Liver (tissue), 8 donors: ENCODE measurements at regions not wholly inside any gene's neighbourhood (a gene's known extent, or its start where the extent isn't known, plus 50 kb on each side); places are given as distances from the start of the nearest gene placed in this dataset.

Experiments
- DNase-seq: peaks from one replicate; pipeline ENCODE4 v3.0.0-alpha.2; 2017; ENCODE audit warnings: low spot score
- H3K27ac ChIP-seq, 2 donors: one replicate each; pipeline ENCODE4 v1.7.0; 2013; ENCODE audit warnings: inconsistent platforms in 2 of 2, low read length in 2 of 2, control low read depth in 1 of 2, low read depth in 1 of 2, mild to moderate bottlenecking in 1 of 2
- H3K27me3 ChIP-seq, 4 donors: one replicate each; pipeline versions ENCODE4 v1.6.1 to v1.7.0; 2013; ENCODE audit warnings: low read length in 3 of 4, inconsistent platforms in 1 of 4, mild to moderate bottlenecking in 1 of 4, moderate library complexity in 1 of 4; ENCODE audit not compliant: control insufficient read depth in 4 of 4, insufficient read depth in 4 of 4
- H3K36me3 ChIP-seq, 4 donors: one replicate each; pipeline versions ENCODE4 v1.6.1 to v1.7.0; 2013; ENCODE audit warnings: low read length in 3 of 4, mild to moderate bottlenecking in 3 of 4, low read depth in 1 of 4, moderate library complexity in 1 of 4; ENCODE audit not compliant: control insufficient read depth in 4 of 4, insufficient read depth in 3 of 4
- H3K4me1 ChIP-seq, 4 donors: one replicate each; pipeline versions ENCODE4 v1.6.1 to v1.7.0; 2013; ENCODE audit warnings: low read length in 3 of 4, mild to moderate bottlenecking in 3 of 4, moderate library complexity in 1 of 4; ENCODE audit not compliant: control insufficient read depth in 4 of 4, insufficient read depth in 4 of 4
- H3K4me3 ChIP-seq, 3 donors: one replicate each; pipeline versions ENCODE4 v1.6.1 to v1.7.0; 2013; ENCODE audit warnings: low read length in 3 of 3, control low read depth in 1 of 3, low read depth in 1 of 3, mild to moderate bottlenecking in 1 of 3
- H3K9ac ChIP-seq, 2 donors: one replicate each; pipeline ENCODE4 v1.7.0; 2013; ENCODE audit warnings: low read length in 2 of 2, mild to moderate bottlenecking in 2 of 2, moderate library complexity in 2 of 2, control low read depth in 1 of 2, low read depth in 1 of 2
- H3K9me3 ChIP-seq, 4 donors: one replicate each; pipeline versions ENCODE4 v1.6.1 to v1.7.0; 2013; ENCODE audit warnings: low read length in 3 of 4; ENCODE audit not compliant: control insufficient read depth in 4 of 4
- ATF3 ChIP-seq: IDR thresholded peaks from 2 replicates; pipeline ENCODE4 v1.6.1; 2016; ENCODE audit warnings: antibody characterized with exemption
- CTCF ChIP-seq: fragments of 150-350 bp; IDR thresholded peaks from 2 replicates; pipeline ENCODE4 v1.5.1; 2017; ENCODE audit warnings: improper control_type of control experiment, low read depth, low read length; ENCODE audit not compliant: missing input control
- FOXA2 ChIP-seq: IDR thresholded peaks from 2 replicates; pipeline ENCODE4 v1.6.1; 2016; ENCODE audit warnings: antibody characterized with exemption
- GABPA ChIP-seq, 2 donors: IDR thresholded peaks in 1 of 2; conservative IDR thresholded peaks in 1 of 2; 2 replicates each; pipeline ENCODE4 v1.6.1; 2016; ENCODE audit warnings: antibody characterized with exemption in 2 of 2, mild to moderate bottlenecking in 1 of 2, moderate library complexity in 1 of 2
- HNF4A ChIP-seq, 2 donors: conservative IDR thresholded peaks; 2 replicates each; pipeline ENCODE4 v1.6.1; 2016; ENCODE audit warnings: antibody characterized with exemption in 2 of 2, mild to moderate bottlenecking in 2 of 2
- JUND ChIP-seq, 2 donors: IDR thresholded peaks; 2 replicates each; pipeline ENCODE4 v1.6.1; 2016; ENCODE audit warnings: antibody characterized with exemption in 2 of 2
- MAX ChIP-seq: IDR thresholded peaks from 2 replicates; pipeline ENCODE4 v1.6.1; 2016; ENCODE audit warnings: antibody characterized with exemption
- NR2F2 ChIP-seq: IDR thresholded peaks from 2 replicates; pipeline ENCODE4 v1.6.1; 2016; ENCODE audit warnings: antibody characterized with exemption
- RAD21 ChIP-seq, 2 donors: IDR thresholded peaks; 2 replicates each; pipeline ENCODE4 v1.6.1; 2016; ENCODE audit warnings: antibody characterized with exemption in 2 of 2, mild to moderate bottlenecking in 2 of 2
- RXRA ChIP-seq, 2 donors: IDR thresholded peaks; 2 replicates each; pipeline ENCODE4 v1.6.1; 2017 to 2018; ENCODE audit warnings: antibody characterized with exemption in 2 of 2, mild to moderate bottlenecking in 1 of 2
- SP1 ChIP-seq: IDR thresholded peaks from 2 replicates; pipeline ENCODE4 v1.6.1; 2018; ENCODE audit warnings: antibody characterized with exemption, mild to moderate bottlenecking
- TAF1 ChIP-seq: conservative IDR thresholded peaks from 2 replicates; pipeline ENCODE4 v1.6.1; 2016; ENCODE audit warnings: antibody characterized with exemption, mild to moderate bottlenecking
- YY1 ChIP-seq: IDR thresholded peaks from 2 replicates; pipeline ENCODE4 v1.6.1; 2016; ENCODE audit warnings: antibody characterized with exemption, mild to moderate bottlenecking
- ZBTB33 ChIP-seq: IDR thresholded peaks from 2 replicates; pipeline ENCODE4 v1.6.1; 2016; ENCODE audit warnings: antibody characterized with exemption
- WGBS: extraction: QIAGEN DNeasy Blood & Tissue Kit; methylation state at CpG from one replicate; pipeline ENCODE4 v1.1.7; 2013; 5-methylcytosine and 5-hydroxymethylcytosine counted together
- donor health status: healthy.
- donor health status: healthy.
- donor health status: healthy.
- donor health status: healthy.
- donor health status: healthy.

- no peak overlapping the region for H3K27ac ChIP-seq
- H3K9ac ChIP-seq: no peak overlapping the region
- TF ChIP-seq ATF3: no peak
- TF ChIP-seq GABPA (IDR thresholded peaks at IDR 0.05 in 1 of 2, conservative IDR thresholded peaks at IDR 0.05 in 1 of 2): no peak
- no peak for TF ChIP-seq HNF4A (conservative IDR thresholded peaks at IDR 0.05)
- TF ChIP-seq JUND (IDR thresholded peaks at IDR 0.05): no peak
- no peak for TF ChIP-seq SP1
- no peak for TF ChIP-seq ZBTB33
- TF ChIP-seq CTCF: no peak
- TF ChIP-seq RAD21 (IDR thresholded peaks at IDR 0.05): no peak
- no peak for TF ChIP-seq MAX
- no peak for TF ChIP-seq RXRA (IDR thresholded peaks at IDR 0.05)
- no peak for TF ChIP-seq YY1
- H3K36me3 ChIP-seq: no peaks in the 10 kb centered on the region
- H3K4me1 ChIP-seq: no peaks in the 10 kb centered on the region
- DNase-seq: peak; percentile 21
- 87% methylated on average over 2 of the region's 2 CpGs for WGBS
- H3K9me3 ChIP-seq: no peaks in the 10 kb centered on the region
- no peaks in the 10 kb centered on the region for H3K27me3 ChIP-seq
- H3K4me3 ChIP-seq: no peak overlapping the region
Measured at GRCh38 chr9:113781381-113781780, 94.7 kb upstream of the ZNF618 start.

- DNase-seq: no peak
- WGBS: 86% methylated on average over 7 of the region's 7 CpGs
Measured at GRCh38 chr9:113781896-113782295, 94.2 kb upstream of the ZNF618 start.

More at GRCh38 chr9:113781896-113782295, 94.2 kb upstream of the ZNF618 start:
- H3K36me3 ChIP-seq: no peaks in the 10 kb centered on the region
- H3K9me3 ChIP-seq: no peaks in the 10 kb centered on the region
- H3K27me3 ChIP-seq: no peaks in the 10 kb centered on the region
- no peaks in the 10 kb centered on the region for H3K4me1 ChIP-seq
- no peak overlapping the region for H3K4me3 ChIP-seq
- no peak for TF ChIP-seq ATF3
- no peak for TF ChIP-seq ZBTB33
- TF ChIP-seq RAD21 (IDR thresholded peaks at IDR 0.05): no peak
- TF ChIP-seq NR2F2: no peak
- no peak for TF ChIP-seq CTCF
- no peak for TF ChIP-seq YY1
- TF ChIP-seq RXRA (IDR thresholded peaks at IDR 0.05): no peak
- no peak for TF ChIP-seq FOXA2
- TF ChIP-seq TAF1: no peak
- TF ChIP-seq MAX: no peak
- TF ChIP-seq JUND (IDR thresholded peaks at IDR 0.05): no peak
- no peak overlapping the region for H3K9ac ChIP-seq
- H3K27ac ChIP-seq: no peak overlapping the region
